Endothelial cell (in vitro differentiated cells): ENCODE measurements at regions not wholly inside any gene's neighbourhood (a gene's known extent, or its start where the extent isn't known, plus 50 kb on each side); places are given as distances from the start of the nearest gene placed in this dataset.

Source experiments
- DNase-seq: peaks from one replicate; pipeline ENCODE4 v3.0.0; 2021; ENCODE audit warnings: low spot score
- H3K27ac Mint-ChIP-seq: one replicate; pipeline ENCODE4 v1.8.0; 2021; ENCODE audit warnings: mixed read lengths, inconsistent platforms; ENCODE audit not compliant: unreplicated experiment
- H3K27me3 Mint-ChIP-seq: one replicate; pipeline ENCODE4 v1.8.0; 2021; ENCODE audit warnings: mild to moderate bottlenecking, moderate library complexity, mixed read lengths, inconsistent platforms; ENCODE audit not compliant: unreplicated experiment
- H3K36me3 Mint-ChIP-seq: one replicate; pipeline ENCODE4 v1.8.0; 2021; ENCODE audit warnings: mild to moderate bottlenecking, low read depth, mixed read lengths, inconsistent platforms; ENCODE audit not compliant: unreplicated experiment
- H3K4me1 Mint-ChIP-seq: one replicate; pipeline ENCODE4 v1.8.0; 2021; ENCODE audit warnings: mild to moderate bottlenecking, mixed read lengths, inconsistent platforms; ENCODE audit not compliant: unreplicated experiment
- H3K4me3 Mint-ChIP-seq: one replicate; pipeline ENCODE4 v1.8.0; 2021; ENCODE audit warnings: mild to moderate bottlenecking, mixed read lengths, inconsistent platforms; ENCODE audit not compliant: unreplicated experiment
- H3K9me3 Mint-ChIP-seq: one replicate; pipeline ENCODE4 v1.8.0; 2021; ENCODE audit warnings: mixed read lengths, inconsistent platforms; ENCODE audit not compliant: unreplicated experiment
- TF ChIP-seq, protein P1 (sequence below): fragments of 200-600 bp; sonication (generic); IDR thresholded peaks from one replicate; pipeline ENCODE4 v1.5.0; 2021; ENCODE audit warnings: antibody characterized with exemption; ENCODE audit not compliant: unreplicated experiment

DNA sequence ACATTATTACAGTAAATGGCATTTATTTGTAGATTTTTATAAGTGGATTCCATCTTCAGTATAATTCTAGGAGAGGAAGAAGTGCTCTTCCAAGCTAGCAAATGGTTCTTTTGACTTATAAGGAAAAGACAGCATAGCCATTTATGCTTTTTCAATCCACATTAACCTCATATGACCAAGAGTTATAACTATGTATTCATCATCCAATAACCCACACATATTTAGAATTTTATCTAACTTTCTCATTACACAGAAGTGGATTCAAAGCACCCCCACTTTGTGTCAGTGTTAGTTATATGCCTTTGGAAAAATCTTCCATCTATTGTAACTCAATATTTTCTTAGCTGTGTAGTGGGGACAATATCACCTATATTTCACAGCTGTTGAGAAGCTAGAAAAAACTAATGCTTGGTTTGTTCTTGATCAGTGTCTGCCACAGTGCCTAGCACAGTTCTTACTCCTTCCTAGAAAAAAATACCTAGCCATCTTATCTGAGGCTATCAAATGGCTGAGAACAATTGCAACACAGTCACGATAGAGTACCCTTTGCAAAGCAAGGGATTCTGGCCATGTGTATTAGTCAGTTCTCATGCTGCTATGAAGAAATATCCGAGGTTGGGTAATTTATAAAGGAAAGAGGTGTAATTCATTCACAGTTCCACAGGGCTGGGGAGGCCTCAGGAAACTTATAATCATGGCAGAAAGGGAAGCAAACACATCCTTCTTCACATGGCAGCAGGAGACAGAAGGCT lies 986.3 kb downstream of the TFAP2A start:
- Mint-ChIP-seq H3K4me3 (no peak overlapping the region), H3K36me3 (no peaks in the 10 kb centered on the region), H3K9me3 (no peaks in the 10 kb centered on the region), H3K4me1 (no peaks in the 10 kb centered on the region), H3K27me3 (no peaks in the 10 kb centered on the region), H3K27ac (no peak overlapping the region)
- DNase-seq = no peak
- TF ChIP-seq, protein P1, sequence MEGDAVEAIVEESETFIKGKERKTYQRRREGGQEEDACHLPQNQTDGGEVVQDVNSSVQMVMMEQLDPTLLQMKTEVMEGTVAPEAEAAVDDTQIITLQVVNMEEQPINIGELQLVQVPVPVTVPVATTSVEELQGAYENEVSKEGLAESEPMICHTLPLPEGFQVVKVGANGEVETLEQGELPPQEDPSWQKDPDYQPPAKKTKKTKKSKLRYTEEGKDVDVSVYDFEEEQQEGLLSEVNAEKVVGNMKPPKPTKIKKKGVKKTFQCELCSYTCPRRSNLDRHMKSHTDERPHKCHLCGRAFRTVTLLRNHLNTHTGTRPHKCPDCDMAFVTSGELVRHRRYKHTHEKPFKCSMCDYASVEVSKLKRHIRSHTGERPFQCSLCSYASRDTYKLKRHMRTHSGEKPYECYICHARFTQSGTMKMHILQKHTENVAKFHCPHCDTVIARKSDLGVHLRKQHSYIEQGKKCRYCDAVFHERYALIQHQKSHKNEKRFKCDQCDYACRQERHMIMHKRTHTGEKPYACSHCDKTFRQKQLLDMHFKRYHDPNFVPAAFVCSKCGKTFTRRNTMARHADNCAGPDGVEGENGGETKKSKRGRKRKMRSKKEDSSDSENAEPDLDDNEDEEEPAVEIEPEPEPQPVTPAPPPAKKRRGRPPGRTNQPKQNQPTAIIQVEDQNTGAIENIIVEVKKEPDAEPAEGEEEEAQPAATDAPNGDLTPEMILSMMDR = no peak

DNA sequence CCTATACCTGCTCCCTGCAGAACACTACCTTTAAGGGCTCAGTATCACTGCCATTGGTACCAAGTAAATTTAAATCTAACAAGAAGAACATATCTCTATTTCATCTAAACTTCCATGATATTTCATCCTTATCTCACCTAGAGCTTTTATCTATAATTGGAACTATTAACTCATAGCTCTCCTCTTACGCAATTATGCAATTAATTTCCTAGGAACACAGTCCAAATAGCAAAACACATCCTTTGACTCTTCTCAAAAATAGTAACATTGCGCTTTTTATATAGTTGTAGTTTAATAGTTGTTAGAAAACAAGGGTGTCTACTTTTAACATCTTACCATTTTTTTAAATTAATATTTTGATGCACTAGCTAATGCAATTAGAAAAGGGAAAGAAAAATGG lies 986.8 kb upstream of the SLC35B3 start:
- Mint-ChIP-seq H3K36me3 (no peaks in the 10 kb centered on the region), H3K4me3 (no peak overlapping the region), H3K27me3 (no peaks in the 10 kb centered on the region), H3K9me3 (no peaks in the 10 kb centered on the region), H3K27ac (no peak overlapping the region), H3K4me1 (no peaks in the 10 kb centered on the region)
- DNase-seq = no peak
- TF ChIP-seq, protein P1 = no peak

DNA sequence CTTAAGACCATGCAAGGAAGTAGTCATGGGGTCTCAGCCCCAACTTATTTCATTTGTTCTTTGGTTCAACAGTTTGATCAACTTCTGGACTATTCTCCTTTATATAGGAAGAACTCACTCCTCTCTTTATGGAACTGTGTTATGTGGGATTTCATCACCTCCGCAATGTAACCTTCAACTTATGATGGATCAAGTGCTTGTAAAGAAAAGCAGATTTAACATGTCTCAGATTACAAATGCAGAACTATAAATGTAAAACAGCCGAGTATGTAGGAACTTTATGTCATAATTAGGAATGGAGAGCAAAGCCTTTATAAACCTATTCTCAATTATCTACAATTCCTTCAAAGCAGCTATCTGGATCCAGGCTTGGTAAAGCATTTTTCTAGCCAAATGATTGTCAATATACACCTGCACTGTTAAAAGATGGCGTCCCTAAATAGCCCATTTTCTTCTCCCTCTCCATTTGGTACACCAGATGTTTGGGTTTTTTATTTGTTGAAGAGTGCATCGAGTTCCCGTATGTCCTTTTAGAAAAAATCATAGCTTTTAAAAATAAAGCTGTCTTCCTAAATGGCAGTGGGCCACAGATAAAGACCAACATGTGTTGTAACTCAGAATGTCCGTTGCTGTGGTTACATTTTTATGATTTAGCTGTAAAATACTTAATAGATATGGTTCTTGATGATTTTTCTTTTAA lies 985.1 kb upstream of the SLC35B3 start:
- H3K9me3 Mint-ChIP-seq = no peaks in the 10 kb centered on the region
- no peaks in the 10 kb centered on the region for H3K27me3 Mint-ChIP-seq
- H3K4me1 Mint-ChIP-seq = peaks cover 2% of the 10 kb centered on the region
- no peak overlapping the region for H3K27ac Mint-ChIP-seq
- DNase-seq = no peak
- TF ChIP-seq, protein P1 = no peak
- no peak overlapping the region for H3K4me3 Mint-ChIP-seq
- H3K36me3 Mint-ChIP-seq = no peaks in the 10 kb centered on the region

DNA sequence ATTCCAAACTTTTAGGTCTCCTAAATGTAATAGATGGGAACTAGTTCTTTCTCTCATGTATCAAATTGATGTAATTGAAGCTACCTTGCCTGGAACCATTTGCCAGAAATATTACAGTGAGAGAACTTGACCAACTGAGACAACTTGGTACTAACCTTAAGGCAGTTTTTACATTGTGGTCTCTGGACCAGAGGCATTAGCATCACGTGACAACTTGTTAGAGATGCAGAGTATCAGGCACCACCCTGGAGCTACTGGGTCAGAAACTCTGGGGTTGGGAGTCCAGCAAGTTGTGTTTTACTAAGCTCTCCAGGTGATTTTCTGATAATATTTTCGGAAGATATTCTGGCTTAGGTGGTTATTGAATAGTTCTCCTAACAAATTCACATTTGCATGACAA lies 982.1 kb upstream of the SLC35B3 start:
- H3K4me3 Mint-ChIP-seq = no peak overlapping the region
- TF ChIP-seq, protein P1 = no peak
- H3K27me3 Mint-ChIP-seq = no peaks in the 10 kb centered on the region
- H3K36me3 Mint-ChIP-seq = no peaks in the 10 kb centered on the region
- H3K9me3 Mint-ChIP-seq = no peaks in the 10 kb centered on the region
- no peak overlapping the region for H3K27ac Mint-ChIP-seq
- DNase-seq = no peak
- H3K4me1 Mint-ChIP-seq = peaks cover 2% of the 10 kb centered on the region

DNA sequence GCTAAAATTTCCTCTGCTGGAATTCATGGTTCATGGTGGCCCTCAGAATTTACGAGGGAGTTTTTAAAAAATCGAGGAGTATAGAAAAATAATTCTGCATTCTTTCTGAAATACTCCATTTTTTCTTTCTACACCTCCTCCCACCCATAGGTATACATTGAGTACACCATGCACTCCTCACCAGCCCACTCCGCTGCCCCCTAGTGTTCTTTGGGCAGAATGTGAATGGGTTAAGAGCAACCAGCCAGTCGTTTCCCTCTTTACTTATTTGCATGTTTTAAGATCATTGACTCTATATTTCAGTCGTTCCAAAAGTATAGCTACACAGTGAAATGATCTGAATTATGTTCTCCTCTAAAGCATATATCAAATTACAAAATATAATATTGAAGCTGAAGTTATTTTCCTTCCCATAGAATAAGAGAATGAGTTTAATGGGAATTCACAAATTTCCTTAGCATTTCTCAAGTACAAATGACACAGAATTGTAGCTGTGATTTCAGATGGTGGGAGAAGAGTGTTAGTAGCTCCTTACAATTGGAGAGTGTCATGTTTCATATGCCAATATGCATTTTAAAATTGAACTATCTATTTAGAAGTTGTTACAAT lies 977.7 kb upstream of the SLC35B3 start:
- Mint-ChIP-seq H3K27me3 (no peaks in the 10 kb centered on the region), H3K27ac (no peak overlapping the region), H3K36me3 (no peaks in the 10 kb centered on the region), H3K4me3 (no peak overlapping the region), H3K9me3 (no peaks in the 10 kb centered on the region), H3K4me1 (peaks cover 2% of the 10 kb centered on the region)
- peak; percentile 43 for DNase-seq
- TF ChIP-seq, protein P1 = peak; percentile 23
